T-helper 9 cell (primary cell): ENCODE measurements at regions not wholly inside any gene's neighbourhood (a gene's known extent, or its start where the extent isn't known, plus 50 kb on each side); places are given as distances from the start of the nearest gene placed in this dataset.

Experiments
- DNase-seq: peaks from one replicate; pipeline ENCODE4 v3.0.0-alpha.2; 2020

- DNase-seq, result no peak
These were observed 142.5 kb upstream of the SPACA1 start for GRCh38 chr6:87905101-87905641.

DNA sequence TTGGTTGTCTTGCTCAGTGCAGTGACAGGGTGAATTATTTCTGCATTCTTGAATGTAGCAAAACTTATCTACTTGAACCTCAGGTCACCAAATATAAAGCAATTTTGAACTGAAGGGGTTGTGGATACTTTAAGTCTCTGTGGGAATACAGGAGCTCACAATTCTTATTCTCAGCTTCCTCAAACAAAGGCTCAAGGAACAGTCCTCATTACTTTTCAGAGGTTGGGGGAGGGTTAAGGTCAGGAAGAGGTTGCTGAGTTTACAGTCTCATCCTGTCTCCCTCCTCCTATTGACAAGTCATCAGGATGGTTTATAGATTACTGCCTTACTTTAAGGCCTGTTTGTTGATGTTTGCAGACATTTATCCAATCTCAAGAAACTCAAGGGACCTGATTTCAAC, 143.6 kb upstream of the SPACA1 start:
- DNase-seq, result no peak

GRCh38 chr6:87903323-87903722, 144.3 kb upstream of the SPACA1 start:
- no peak for DNase-seq

DNA sequence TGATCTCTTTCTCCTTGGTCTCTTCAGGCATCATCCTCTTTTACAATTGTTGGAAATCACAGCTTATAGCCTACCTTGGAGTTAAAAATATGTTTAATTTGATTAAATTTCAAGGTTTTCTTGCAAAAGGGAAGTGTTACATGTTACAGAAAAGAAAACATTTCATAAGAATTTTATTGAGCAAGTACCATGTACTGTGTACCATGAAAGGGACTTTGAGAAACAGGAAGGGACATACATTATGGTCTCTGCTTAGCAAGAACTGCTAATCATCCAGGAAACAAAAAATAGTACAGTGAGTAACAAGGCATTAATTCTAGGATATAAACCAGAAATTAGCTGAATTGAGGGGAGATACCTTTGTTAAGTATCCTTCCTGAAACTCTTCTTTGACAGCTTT, 145.3 kb upstream of the SPACA1 start:
- DNase-seq, result no peak

DNA sequence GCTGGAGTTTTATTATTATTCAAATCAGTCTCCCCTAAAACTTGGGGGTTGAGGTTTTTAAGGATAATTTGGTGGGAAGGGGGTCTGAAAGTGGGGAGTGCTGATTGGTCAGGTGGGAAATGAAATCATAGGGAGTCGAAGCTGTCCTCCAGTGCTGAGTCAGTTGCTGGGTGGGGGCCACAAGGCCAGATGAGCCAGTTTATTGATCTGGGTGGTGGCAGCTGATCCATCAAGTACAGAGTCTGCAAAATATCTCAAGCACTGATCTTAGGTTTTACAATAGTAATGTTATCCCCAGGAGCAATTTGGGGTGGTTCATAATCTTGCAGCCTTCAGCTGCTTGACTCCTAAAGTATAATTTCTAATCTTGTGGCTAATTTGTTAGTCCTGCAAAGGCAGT, 146.0 kb upstream of the SPACA1 start:
- no peak for DNase-seq

- DNase-seq, result no peak
These were observed 147.4 kb upstream of the SPACA1 start for GRCh38 chr6:87900160-87900698.

- no peak for DNase-seq
These were observed 148.0 kb upstream of the SPACA1 start for GRCh38 chr6:87899499-87900147.

DNA sequence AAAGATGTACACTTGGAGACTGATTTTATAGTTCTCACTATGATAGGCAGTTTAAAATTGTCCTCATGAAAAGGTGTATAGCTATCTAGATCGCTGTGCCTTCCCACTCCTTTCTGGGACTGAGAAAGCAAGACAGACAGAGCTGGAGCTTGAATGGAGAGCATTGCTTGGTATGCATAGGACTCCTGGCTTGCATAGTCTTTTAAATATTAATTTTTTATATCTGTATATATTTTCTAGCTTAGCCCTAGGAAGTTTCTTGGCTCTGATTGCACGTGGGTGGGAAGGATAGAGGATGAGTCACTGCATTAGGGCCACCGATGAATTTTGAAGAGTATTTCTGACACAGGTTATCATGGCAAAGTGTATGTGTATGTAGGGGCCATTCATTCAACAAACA, 150.0 kb upstream of the SPACA1 start:
- DNase-seq, result no peak

DNA sequence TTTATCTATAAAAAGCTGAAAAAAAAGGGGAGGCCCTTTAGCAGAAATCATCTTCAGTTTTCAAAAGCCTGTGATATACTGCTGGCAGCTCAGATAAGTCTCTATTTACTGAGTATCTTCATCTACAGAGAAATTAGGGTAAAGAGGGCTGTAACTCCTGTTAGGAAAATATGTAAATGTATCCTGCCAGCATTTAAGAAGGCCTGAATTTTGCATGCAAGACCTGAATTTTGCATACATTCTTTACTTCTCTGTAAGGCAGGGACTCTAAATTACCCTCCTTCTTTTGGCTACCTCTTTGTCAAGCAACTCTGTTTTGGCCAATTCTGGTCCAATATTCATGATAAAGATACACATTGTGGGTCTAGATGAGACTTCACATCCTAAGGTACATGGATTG, 150.6 kb upstream of the SPACA1 start:
- no peak for DNase-seq

GRCh38 chr6:87887266-87887665, 160.4 kb upstream of the SPACA1 start:
- DNase-seq, result no peak

- DNase-seq, result no peak
These were observed 163.4 kb upstream of the SPACA1 start for GRCh38 chr6:87884203-87884602.

GRCh38 chr6:87881342-87881895, 166.2 kb upstream of the SPACA1 start:
- no peak for DNase-seq

DNA sequence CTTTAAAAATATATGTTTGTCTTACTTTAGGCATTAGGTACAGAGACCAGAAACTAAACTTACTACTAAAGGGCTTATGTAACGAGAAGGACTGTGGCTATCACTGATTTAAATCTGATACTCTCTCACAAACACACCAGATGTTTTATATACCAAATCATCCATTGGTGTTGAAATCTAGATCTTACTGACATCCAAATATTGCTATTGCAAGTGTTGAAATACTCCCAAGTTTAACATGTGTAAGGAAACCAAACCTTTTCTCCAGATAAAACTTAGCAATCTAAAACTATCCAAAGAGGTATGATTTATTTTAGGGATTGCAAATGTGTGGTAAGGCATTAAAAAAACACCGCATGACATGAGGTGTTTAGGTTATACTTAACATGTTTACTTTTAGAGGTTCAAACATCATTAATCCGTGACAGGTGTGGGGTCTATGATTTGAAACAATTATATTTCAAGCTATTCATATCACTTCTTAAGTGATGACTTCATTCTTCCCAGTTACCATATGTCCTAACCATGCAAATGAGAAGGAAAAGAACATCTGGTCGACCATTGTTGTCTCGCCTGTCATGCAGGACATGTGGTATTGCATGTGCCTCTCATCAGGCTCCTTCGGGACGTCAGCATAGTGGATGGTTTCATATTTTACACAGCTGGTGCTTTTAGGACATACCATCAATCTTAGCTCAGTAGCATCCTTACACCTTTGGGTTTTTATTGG, 168.3 kb upstream of the SPACA1 start:
- no peak for DNase-seq

- DNase-seq, result no peak
These were observed 171.9 kb upstream of the SPACA1 start for GRCh38 chr6:87875781-87876180.

DNA sequence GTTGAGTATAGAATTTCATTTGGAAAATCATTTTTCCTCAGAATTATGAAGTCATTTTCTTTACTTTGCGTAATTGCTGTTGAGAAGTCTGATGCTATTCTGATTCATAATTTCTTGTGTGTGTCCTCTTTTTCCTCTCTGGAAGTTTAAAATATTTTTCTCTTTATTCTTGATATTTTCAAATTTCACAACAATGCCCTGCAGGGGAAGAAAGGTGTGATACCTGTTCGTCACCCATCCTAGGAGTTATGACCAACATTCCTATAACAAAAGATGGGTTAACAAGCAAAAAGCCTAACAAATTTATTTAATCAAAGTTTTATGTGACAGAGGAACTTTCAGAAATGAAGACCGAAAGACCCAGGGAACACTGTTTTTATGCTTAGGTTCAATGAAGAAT, 171.5 kb upstream of the AKIRIN2 start:
- no peak for DNase-seq

DNA sequence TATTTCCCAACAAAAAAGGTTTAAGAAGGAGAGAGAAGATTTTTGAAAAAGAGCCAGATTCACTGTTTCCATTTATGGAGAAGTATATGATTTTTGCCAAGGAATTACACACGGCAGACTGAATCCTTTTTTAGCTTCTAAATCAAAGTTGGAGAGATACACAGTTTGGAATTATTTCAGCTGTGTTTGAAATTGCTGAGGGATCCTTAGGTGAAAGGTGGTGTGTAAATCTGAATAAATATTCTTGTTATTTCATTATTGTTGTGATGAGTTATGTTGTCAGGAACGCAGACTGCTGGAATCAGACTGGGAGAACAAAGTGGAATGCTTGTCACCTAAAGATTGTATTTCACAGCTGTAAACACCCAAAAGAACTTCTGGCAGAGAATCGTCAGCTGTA, 168.5 kb upstream of the AKIRIN2 start:
- no peak for DNase-seq

DNA sequence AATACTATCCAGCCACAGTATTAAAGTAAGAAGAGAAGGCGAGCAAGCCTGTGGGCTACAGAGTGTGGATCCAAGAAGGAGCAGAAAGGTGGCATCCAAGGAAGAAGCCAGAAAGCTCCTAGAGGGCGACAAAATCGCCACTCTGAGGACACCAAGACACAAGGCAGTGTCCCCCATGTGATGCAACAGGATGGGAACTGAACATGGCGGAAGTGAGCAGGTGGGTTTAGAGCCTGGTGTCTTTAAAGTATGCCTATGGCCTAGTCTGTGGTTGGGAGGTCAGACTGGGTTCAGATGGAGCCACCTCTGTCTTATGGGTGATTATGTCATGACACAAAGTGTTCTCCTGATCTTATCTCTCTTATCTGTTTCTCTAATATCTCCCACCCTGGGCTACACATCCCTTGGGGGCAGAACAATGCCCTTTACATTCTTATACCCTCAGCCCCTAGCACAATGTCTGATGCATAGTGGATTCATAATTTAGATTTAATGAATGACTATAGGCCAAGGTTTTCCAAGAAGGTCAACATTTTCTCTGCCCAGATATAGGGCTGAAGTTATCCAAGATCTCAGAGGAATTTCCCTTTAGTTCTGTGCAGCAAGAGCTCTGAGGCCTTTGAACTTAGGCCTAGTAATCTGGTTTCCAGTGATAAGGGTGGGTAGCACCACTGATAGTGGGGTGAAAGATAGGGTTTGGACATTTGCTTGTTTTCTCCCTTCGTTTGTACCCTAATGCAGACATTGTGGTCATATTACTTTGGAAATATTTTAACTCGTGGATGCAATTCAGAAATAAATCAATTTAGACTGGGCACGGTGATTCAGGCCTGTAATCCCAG, 167.3 kb upstream of the AKIRIN2 start:
- no peak for DNase-seq

GRCh38 chr6:87860902-87861301, 158.9 kb upstream of the AKIRIN2 start:
- no peak for DNase-seq

DNA sequence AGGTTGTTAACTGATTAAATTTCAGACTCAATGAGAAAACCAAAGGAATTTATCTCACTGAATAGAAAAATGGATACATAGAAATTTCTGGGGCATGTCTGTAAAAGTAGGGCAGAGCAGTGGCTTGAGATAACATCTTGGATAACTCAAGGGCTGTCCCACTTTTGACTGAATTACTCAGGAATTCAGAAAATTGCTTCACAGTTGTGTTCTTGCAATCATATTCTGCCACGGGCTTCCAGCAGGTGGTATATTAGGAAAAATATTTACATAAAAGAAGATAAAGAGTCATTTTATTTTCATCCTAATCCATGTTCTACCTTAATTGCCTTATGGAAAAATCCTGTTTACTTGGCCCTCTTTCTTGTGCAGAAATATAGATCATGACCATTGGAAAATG, 156.4 kb upstream of the AKIRIN2 start:
- no peak for DNase-seq

- DNase-seq, result no peak
These were observed 149.8 kb upstream of the AKIRIN2 start for GRCh38 chr6:87851674-87852299.

GRCh38 chr6:87848616-87849015, 146.6 kb upstream of the AKIRIN2 start:
- no peak for DNase-seq

DNA sequence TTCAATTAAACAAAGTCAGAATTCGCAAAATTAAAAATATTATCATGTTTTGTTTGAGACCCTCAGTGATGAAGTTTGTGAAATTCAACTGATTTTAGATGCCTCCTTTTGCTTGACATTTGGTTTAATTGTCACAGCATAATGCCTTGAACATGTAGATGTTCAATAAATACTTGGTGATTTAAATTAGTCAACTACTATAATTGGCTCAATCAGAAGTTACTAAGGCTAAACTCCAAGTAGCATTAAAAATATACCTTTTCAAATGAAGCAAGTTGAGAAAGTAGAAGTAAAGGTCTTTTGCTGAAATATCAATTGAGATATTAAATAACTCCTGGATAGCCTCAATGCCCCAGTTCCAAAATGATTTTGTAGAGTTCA, 145.8 kb upstream of the AKIRIN2 start:
- no peak for DNase-seq
